Tongue (tissue), 1 donor: ENCODE measurements at regions not wholly inside any gene's neighbourhood (a gene's known extent, or its start where the extent isn't known, plus 50 kb on each side); places are given as distances from the start of the nearest gene placed in this dataset.

Source experiments
- DNase-seq: peaks from one replicate; pipeline ENCODE4 v3.0.0-alpha.2; 2015

- DNase-seq: peak; percentile 88
Observed at GRCh38 chr4:174120446-174121295, 162.8 kb downstream of the FBXO8 start.

- no peak for DNase-seq
Observed at GRCh38 chr4:174119830-174120229, 163.6 kb downstream of the FBXO8 start.

GRCh38 chr4:174119051-174119450 is 164.4 kb downstream of the FBXO8 start:
- DNase-seq: no peak

- no peak for DNase-seq
Observed at GRCh38 chr4:174118171-174118570, 165.3 kb downstream of the FBXO8 start.

GRCh38 chr4:174117445-174117844 is 166.0 kb downstream of the FBXO8 start:
- DNase-seq: no peak

- no peak for DNase-seq
Observed at GRCh38 chr4:174116021-174116420, 167.4 kb downstream of the FBXO8 start.

GRCh38 chr4:174111422-174111821 is 172.0 kb downstream of the FBXO8 start:
- DNase-seq: no peak

- no peak for DNase-seq
Observed at GRCh38 chr4:174110180-174110579, 173.3 kb downstream of the FBXO8 start.

GRCh38 chr4:174107746-174108354 is 175.6 kb downstream of the FBXO8 start:
- DNase-seq: no peak

- DNase-seq: no peak
Observed at GRCh38 chr4:174105202-174105601, 178.3 kb downstream of the FBXO8 start.

GRCh38 chr4:174100910-174101309 is 182.6 kb downstream of the FBXO8 start:
- no peak for DNase-seq

- DNase-seq: no peak
Observed at GRCh38 chr4:174099712-174100111, 183.8 kb downstream of the FBXO8 start.

GRCh38 chr4:174096999-174097398 is 186.5 kb downstream of the FBXO8 start:
- no peak for DNase-seq

- no peak for DNase-seq
Observed at GRCh38 chr4:174096456-174096855, 187.0 kb downstream of the FBXO8 start.

GRCh38 chr4:174091130-174091529 is 192.3 kb downstream of the FBXO8 start:
- DNase-seq: no peak

GRCh38 chr4:174089711-174090110 is 193.8 kb downstream of the FBXO8 start:
- no peak for DNase-seq

- DNase-seq: no peak
Observed at GRCh38 chr4:174088795-174089194, 194.7 kb downstream of the FBXO8 start.

- DNase-seq: no peak
Observed at GRCh38 chr4:174086829-174087799, 196.4 kb downstream of the FBXO8 start.

- DNase-seq: no peak
Observed at GRCh38 chr4:174084981-174085380, 198.5 kb downstream of the FBXO8 start.

GRCh38 chr4:174084542-174084941 is 198.9 kb downstream of the FBXO8 start:
- no peak for DNase-seq

GRCh38 chr4:174080361-174080760 is 203.1 kb downstream of the FBXO8 start:
- no peak for DNase-seq

- no peak for DNase-seq
Observed at GRCh38 chr4:174071595-174071994, 211.9 kb downstream of the FBXO8 start.

- DNase-seq: peak; percentile 20
Observed at GRCh38 chr4:174069848-174070330, 213.6 kb downstream of the FBXO8 start.
